Tibial artery (tissue), 4 donors: ENCODE measurements at regions not wholly inside any gene's neighbourhood (a gene's known extent, or its start where the extent isn't known, plus 50 kb on each side); places are given as distances from the start of the nearest gene placed in this dataset.

Source experiments
- DNase-seq, 2 donors: peaks; one replicate each; pipeline ENCODE4 v3.0.0-alpha.2; 2019
- H3K27ac ChIP-seq, 2 donors: fragments of 200-600 bp; sonication (generic) in 1 of 2; 1 replicate in 1 of 2; 2 replicates in 1 of 2; pipeline ENCODE4 v1.5.1; 2018 to 2019; ENCODE audit warnings: mild to moderate bottlenecking in 1 of 2
- H3K27me3 ChIP-seq, 2 donors: fragments of 200-600 bp; sonication (generic) in 1 of 2; one replicate each; pipeline versions ENCODE4 v1.5.1 to v1.6.0; 2016 to 2019
- H3K36me3 ChIP-seq, 3 donors: fragments of 200-600 bp; sonication (generic) in 2 of 3; one replicate each; pipeline ENCODE4 v1.5.1; 2016 to 2019; ENCODE audit warnings: mild to moderate bottlenecking in 2 of 3
- H3K4me1 ChIP-seq, 4 donors: fragments of 200-600 bp; sonication (generic) in 2 of 4; 1 replicate in 3 of 4; 2 replicates in 1 of 4; pipeline ENCODE4 v1.5.1; 2016 to 2019
- H3K4me3 ChIP-seq, 2 donors: fragments of 200-600 bp; sonication (generic) in 1 of 2; 1 replicate in 1 of 2; 2 replicates in 1 of 2; pipeline ENCODE4 v1.5.1; 2018 to 2019; ENCODE audit warnings: mild to moderate bottlenecking in 2 of 2
- H3K9me3 ChIP-seq, 3 donors: fragments of 200-600 bp; sonication (generic) in 1 of 3; one replicate each; pipeline ENCODE4 v1.5.1; 2016 to 2019
- CTCF ChIP-seq, 2 experiments: fragments of 200-600 bp in 1 of 2; fragments of 450-650 bp in 1 of 2; IDR thresholded peaks; one replicate each; pipeline ENCODE4 v1.5.1; 2017 to 2019; ENCODE audit warnings: antibody characterized with exemption in 2 of 2, mild to moderate bottlenecking in 1 of 2, moderate library complexity in 1 of 2
- intact Hi-C: fragments of 100-400 bp; cut with DNase I; formaldehyde crosslinking; loops from one replicate; pipeline ENCODE4 v1.15.0; 2023; ENCODE audit warnings: low total_unique reads

DNA sequence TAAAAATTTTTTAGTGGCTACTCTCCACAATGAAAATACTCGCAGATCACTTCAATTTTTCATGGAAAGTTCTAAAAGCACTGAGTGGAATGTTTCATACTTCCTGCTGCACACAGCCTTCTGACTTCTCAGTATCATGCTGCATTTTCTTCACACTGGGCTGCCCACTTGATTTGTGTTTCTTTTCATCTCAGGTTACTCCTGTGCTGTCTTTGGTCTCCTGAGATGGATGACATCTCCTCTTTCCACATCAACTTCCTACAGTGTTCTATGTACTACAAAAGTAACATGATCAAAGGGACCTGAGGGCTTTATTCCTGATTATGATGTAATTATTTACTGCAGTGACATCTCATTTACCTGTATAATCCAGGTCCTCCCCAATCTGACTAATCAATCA lies 927.7 kb downstream of the ROBO2 start:
- no peaks in the 10 kb centered on the region for H3K27me3 ChIP-seq
- intact Hi-C loops, result no loop called here
- no peak overlapping the region for H3K27ac ChIP-seq

DNA sequence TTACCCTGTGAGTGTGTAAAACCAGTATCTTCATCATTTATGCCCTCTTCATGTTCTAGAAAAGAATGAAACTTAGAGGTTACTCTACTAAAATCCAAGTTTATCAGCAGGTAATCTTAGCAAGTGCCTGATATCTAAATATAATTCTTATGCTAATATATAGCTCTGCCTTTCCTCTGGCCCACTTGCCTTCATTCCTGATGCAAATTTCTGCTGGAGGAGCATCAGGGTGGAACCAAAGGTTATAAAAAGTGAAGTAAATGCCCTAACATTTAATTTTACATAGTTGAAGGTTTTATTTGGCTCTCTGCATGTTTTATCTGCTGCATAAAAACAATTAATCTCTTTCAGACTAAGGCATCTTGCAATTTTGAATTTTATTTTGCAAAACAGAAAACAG lies 936.2 kb downstream of the ROBO2 start:
- Histone ChIP-seq H3K4me1 (no peaks in the 10 kb centered on the region), H3K36me3 (no peaks in the 10 kb centered on the region), H3K27ac (no peak overlapping the region), H3K27me3 (no peaks in the 10 kb centered on the region), H3K4me3 (no peak overlapping the region), H3K9me3 (no peaks in the 10 kb centered on the region)
- TF ChIP-seq CTCF (IDR thresholded peaks at IDR 0.05), result no peak
- intact Hi-C loops, result no loop called here
- DNase-seq, result no peak

More for the DNA sequence above, 927.7 kb downstream of the ROBO2 start:
- no peak for TF ChIP-seq CTCF (IDR thresholded peaks at IDR 0.05)
- H3K4me3 ChIP-seq, result no peak overlapping the region
- H3K36me3 ChIP-seq, result no peaks in the 10 kb centered on the region
- H3K4me1 ChIP-seq, result no peaks in the 10 kb centered on the region
- no peak for DNase-seq
- H3K9me3 ChIP-seq, result no peaks in the 10 kb centered on the region

- Histone ChIP-seq H3K36me3 (no peaks in the 10 kb centered on the region), H3K27me3 (no peaks in the 10 kb centered on the region), H3K4me1 (no peaks in the 10 kb centered on the region), H3K27ac (no peak overlapping the region), H3K4me3 (no peak overlapping the region), H3K9me3 (peaks cover 0 to 16% (median 6%) of the 10 kb centered on the region in 3 donors)
- no peak for DNase-seq
- intact Hi-C loops, result no loop called here
- no peak for TF ChIP-seq CTCF (IDR thresholded peaks at IDR 0.05)
Observed at GRCh38 chr3:78003090-78003489, 963.2 kb downstream of the ROBO2 start.

DNA sequence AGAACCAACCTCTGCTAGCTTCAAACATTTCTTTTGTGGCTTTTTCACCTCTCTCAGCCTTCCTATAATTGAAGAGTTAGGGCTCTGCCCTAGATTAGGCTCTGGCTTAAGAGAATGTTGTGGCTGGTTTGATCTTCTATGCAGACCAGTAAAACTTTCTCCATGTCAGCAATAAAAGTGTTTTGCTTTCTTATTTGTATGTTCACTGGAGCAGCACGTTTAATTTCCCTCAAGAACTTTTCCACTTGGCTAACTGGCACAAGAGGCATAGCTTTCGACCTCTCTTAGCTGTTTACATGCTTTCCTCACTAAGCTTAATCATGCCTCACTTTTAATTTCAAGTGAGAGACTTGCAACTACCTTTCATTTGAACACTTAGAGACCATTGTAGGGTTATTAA lies 964.7 kb downstream of the ROBO2 start:
- peaks cover 0 to 16% (median 6%) of the 10 kb centered on the region in 3 donors for H3K9me3 ChIP-seq
- H3K36me3 ChIP-seq, result no peaks in the 10 kb centered on the region
- H3K27me3 ChIP-seq, result no peaks in the 10 kb centered on the region
- no peak for TF ChIP-seq CTCF (IDR thresholded peaks at IDR 0.05)
- H3K4me3 ChIP-seq, result no peak overlapping the region
- no peak overlapping the region for H3K27ac ChIP-seq
- no peak for DNase-seq
- no peaks in the 10 kb centered on the region for H3K4me1 ChIP-seq
- intact Hi-C loops, result no loop called here

DNA sequence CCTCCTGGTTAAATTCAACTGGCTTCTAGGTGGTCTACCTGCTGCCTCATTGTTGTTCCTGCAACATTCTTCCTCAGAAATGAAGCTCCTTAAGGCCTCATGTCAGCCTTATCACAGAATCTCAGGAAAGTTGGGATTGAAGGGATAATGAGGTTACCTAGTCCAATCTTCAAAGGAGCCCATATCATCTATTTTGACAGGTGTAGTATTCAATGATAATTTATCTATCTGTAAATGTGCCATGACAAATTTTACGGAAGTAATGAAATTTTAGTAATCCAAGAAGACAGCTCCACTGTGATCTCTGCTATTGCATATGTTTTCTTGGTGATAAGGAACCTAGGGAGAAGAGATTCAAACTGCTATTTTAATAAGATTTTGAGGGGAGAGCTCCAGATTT lies 973.8 kb downstream of the ROBO2 start:
- no peak for TF ChIP-seq CTCF (IDR thresholded peaks at IDR 0.05)
- intact Hi-C loops, result no loop called here

GRCh38 chr3:78015856-78016255 lies 976.0 kb downstream of the ROBO2 start:
- intact Hi-C loops, result no loop called here
- Histone ChIP-seq H3K4me3 (no peak overlapping the region), H3K27me3 (no peaks in the 10 kb centered on the region), H3K36me3 (no peaks in the 10 kb centered on the region), H3K9me3 (no peaks in the 10 kb centered on the region), H3K27ac (no peak overlapping the region), H3K4me1 (no peaks in the 10 kb centered on the region)
- DNase-seq, result no peak
- TF ChIP-seq CTCF (IDR thresholded peaks at IDR 0.05), result no peak

More for the DNA sequence above, 973.8 kb downstream of the ROBO2 start:
- no peaks in the 10 kb centered on the region for H3K9me3 ChIP-seq
- H3K27me3 ChIP-seq, result no peaks in the 10 kb centered on the region
- H3K4me3 ChIP-seq, result no peak overlapping the region
- H3K4me1 ChIP-seq, result no peaks in the 10 kb centered on the region
- DNase-seq, result no peak
- no peaks in the 10 kb centered on the region for H3K36me3 ChIP-seq
- H3K27ac ChIP-seq, result no peak overlapping the region
